HL-60 (cell line): ENCODE measurements at regions not wholly inside any gene's neighbourhood (a gene's known extent, or its start where the extent isn't known, plus 50 kb on each side); places are given as distances from the start of the nearest gene placed in this dataset.

Experiments used
- GABPA ChIP-seq: IDR thresholded peaks from 2 replicates; pipeline ENCODE4 v1.6.1; 2012; ENCODE audit warnings: low read depth
- POLR2AphosphoS5 ChIP-seq: IDR thresholded peaks from 2 replicates; pipeline ENCODE4 v1.6.1; 2012; ENCODE audit warnings: low read depth
- REST ChIP-seq: IDR thresholded peaks from 2 replicates; pipeline ENCODE4 v1.6.1; 2012; ENCODE audit warnings: low read depth; ENCODE audit not compliant: insufficient replicate concordance
- SPI1 ChIP-seq: IDR thresholded peaks from 2 replicates; pipeline ENCODE4 v1.6.1; 2012; ENCODE audit warnings: low read depth, mild to moderate bottlenecking, borderline replicate concordance
- TF ChIP-seq, protein P1 (sequence below): IDR thresholded peaks from one replicate; pipeline ENCODE4 v1.5.1; 2011; ENCODE audit warnings: low read length, control low read depth, inconsistent platforms; ENCODE audit not compliant: insufficient read depth

GRCh38 chr2:172297531-172297930 lies 129.9 kb upstream of the ITGA6 start:
- TF ChIP-seq, protein P1, sequence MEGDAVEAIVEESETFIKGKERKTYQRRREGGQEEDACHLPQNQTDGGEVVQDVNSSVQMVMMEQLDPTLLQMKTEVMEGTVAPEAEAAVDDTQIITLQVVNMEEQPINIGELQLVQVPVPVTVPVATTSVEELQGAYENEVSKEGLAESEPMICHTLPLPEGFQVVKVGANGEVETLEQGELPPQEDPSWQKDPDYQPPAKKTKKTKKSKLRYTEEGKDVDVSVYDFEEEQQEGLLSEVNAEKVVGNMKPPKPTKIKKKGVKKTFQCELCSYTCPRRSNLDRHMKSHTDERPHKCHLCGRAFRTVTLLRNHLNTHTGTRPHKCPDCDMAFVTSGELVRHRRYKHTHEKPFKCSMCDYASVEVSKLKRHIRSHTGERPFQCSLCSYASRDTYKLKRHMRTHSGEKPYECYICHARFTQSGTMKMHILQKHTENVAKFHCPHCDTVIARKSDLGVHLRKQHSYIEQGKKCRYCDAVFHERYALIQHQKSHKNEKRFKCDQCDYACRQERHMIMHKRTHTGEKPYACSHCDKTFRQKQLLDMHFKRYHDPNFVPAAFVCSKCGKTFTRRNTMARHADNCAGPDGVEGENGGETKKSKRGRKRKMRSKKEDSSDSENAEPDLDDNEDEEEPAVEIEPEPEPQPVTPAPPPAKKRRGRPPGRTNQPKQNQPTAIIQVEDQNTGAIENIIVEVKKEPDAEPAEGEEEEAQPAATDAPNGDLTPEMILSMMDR = no peak
- TF ChIP-seq POLR2AphosphoS5 (no peak), GABPA (no peak), REST (no peak), SPI1 (no peak)
